IMR-90 (cell line): ENCODE measurements at regions not wholly inside any gene's neighbourhood (a gene's known extent, or its start where the extent isn't known, plus 50 kb on each side); places are given as distances from the start of the nearest gene placed in this dataset.

Source experiments
- ATAC-seq: fragments of 200-7000 bp; cut with Tn5 transposase; 2 replicates; pipeline ENCODE4 v1.9.1; 2020; ENCODE audit warnings: low read depth, mild to moderate bottlenecking, moderate library complexity
- BruUV-seq: library from RNA; stranded (reverse); fragments of 400-500 nt; replicated peaks from 2 replicates; lab custom pipeline; 2021; lab: Mats Ljungman, UMichigan
- CTCF ChIA-PET: fragments of 300-600 bp; formaldehyde crosslinking; extraction: SDS; loops from one replicate; lab custom pipeline; 2021; ENCODE audit warnings: antibody characterized with exemption; lab: Yijun Ruan, JAX
- POLR2A ChIA-PET: fragments of 300-600 bp; sonication (Branson Sonifier 250); formaldehyde crosslinking; loops from one replicate; lab custom pipeline; 2022; ENCODE audit warnings: antibody characterized with exemption; ENCODE audit not compliant: unreplicated experiment; lab: Charles Lee
- DNase-seq: peaks from one replicate; pipeline ENCODE4 v3.0.0; 2013
- H2AFZ ChIP-seq: replicated peaks from 2 replicates; pipeline ENCODE3; 2013; ENCODE audit warnings: low read length, mild to moderate bottlenecking; ENCODE audit not compliant: poor library complexity
- H2AK5ac ChIP-seq: 2 replicates; pipeline ENCODE4 v1.6.1; 2013; ENCODE audit warnings: low read depth, low read length, inconsistent platforms
- H2AK9ac ChIP-seq: replicated peaks from 2 replicates; pipeline ENCODE3; 2013; ENCODE audit warnings: mild to moderate bottlenecking, low read depth, low read length, moderate library complexity; ENCODE audit not compliant: poor library complexity
- H2BK120ac ChIP-seq: 2 replicates; pipeline ENCODE4 v1.6.1; 2013; ENCODE audit warnings: low read depth, low read length, inconsistent platforms
- H2BK15ac ChIP-seq: 3 replicates; pipeline ENCODE4 v1.6.1; 2013; ENCODE audit warnings: low read depth, low read length, inconsistent platforms
- H2BK20ac ChIP-seq: 2 replicates; pipeline ENCODE4 v1.6.1; 2013; ENCODE audit warnings: low read depth, mild to moderate bottlenecking, inconsistent platforms, low read length, moderate library complexity
- H2BK5ac ChIP-seq: 2 replicates; pipeline ENCODE4 v1.6.1; 2013; ENCODE audit warnings: mild to moderate bottlenecking, low read depth, low read length, inconsistent platforms; ENCODE audit not compliant: poor library complexity, severe bottlenecking
- H3K14ac ChIP-seq: replicated peaks from 2 replicates; pipeline ENCODE4 v1.6.1; 2013; ENCODE audit warnings: low read depth, low read length, inconsistent platforms
- H3K18ac ChIP-seq: 2 replicates; pipeline ENCODE4 v1.6.1; 2013; ENCODE audit warnings: low read depth, low read length, control low read depth
- H3K23ac ChIP-seq: 2 replicates; pipeline ENCODE4 v1.6.1; 2013; ENCODE audit warnings: low read depth, low read length, inconsistent platforms
- H3K27ac ChIP-seq: 2 replicates; pipeline ENCODE4 v1.5.1; 2013; ENCODE audit warnings: mild to moderate bottlenecking, control low read depth, low read length; ENCODE audit not compliant: insufficient read depth
- H3K27me3 ChIP-seq: 2 replicates; pipeline ENCODE4 v1.6.1; 2013; ENCODE audit warnings: low read length; ENCODE audit not compliant: control insufficient read depth, insufficient read depth
- H3K36me3 ChIP-seq: 2 replicates; pipeline ENCODE4 v1.6.1; 2013; ENCODE audit warnings: low read length, mixed read lengths; ENCODE audit not compliant: control insufficient read depth, insufficient read depth
- H3K4ac ChIP-seq: 2 replicates; pipeline ENCODE4 v1.6.1; 2013; ENCODE audit warnings: low read depth, low read length, inconsistent platforms
- H3K4me1 ChIP-seq: 2 replicates; pipeline ENCODE4 v1.6.1; 2013; ENCODE audit warnings: low read length, mixed read lengths; ENCODE audit not compliant: control insufficient read depth, insufficient read depth
- H3K4me2 ChIP-seq: 2 replicates; pipeline ENCODE4 v1.6.1; 2013; ENCODE audit warnings: low read depth, mild to moderate bottlenecking, control low read depth, low read length, moderate library complexity
- H3K4me3 ChIP-seq: 2 replicates; pipeline ENCODE4 v1.5.1; 2013; ENCODE audit warnings: low read depth, mild to moderate bottlenecking, control low read depth, low read length, moderate library complexity; ENCODE audit not compliant: insufficient read depth
- H3K56ac ChIP-seq: 2 replicates; pipeline ENCODE4 v1.6.1; 2013; ENCODE audit warnings: low read length, inconsistent platforms; ENCODE audit not compliant: insufficient read depth; ENCODE audit errors: extremely low read depth
- H3K79me1 ChIP-seq, 2 experiments: 2 replicates each; pipeline ENCODE4 v1.6.1; 2013; ENCODE audit warnings: low read length in 2 of 2, inconsistent platforms in 1 of 2, low read depth in 1 of 2
- H3K9ac ChIP-seq: 2 replicates; pipeline ENCODE4 v1.6.1; 2013; ENCODE audit warnings: low read depth, low read length, control low read depth
- H3K9me1 ChIP-seq: 2 replicates; pipeline ENCODE4 v1.6.1; 2013; ENCODE audit warnings: low read length, inconsistent platforms; ENCODE audit not compliant: insufficient read depth
- H3K9me3 ChIP-seq: 2 replicates; pipeline ENCODE4 v1.6.1; 2013; ENCODE audit warnings: low read length; ENCODE audit not compliant: control insufficient read depth, insufficient read depth
- H4K20me1 ChIP-seq: 2 replicates; pipeline ENCODE4 v1.6.1; 2013; ENCODE audit warnings: low read length, inconsistent platforms; ENCODE audit not compliant: insufficient read depth
- H4K5ac ChIP-seq: 2 replicates; pipeline ENCODE4 v1.6.1; 2013; ENCODE audit warnings: mild to moderate bottlenecking, low read depth, low read length, control low read depth
- H4K8ac ChIP-seq, 2 experiments: 2 replicates each; pipeline ENCODE4 v1.6.1; 2013; ENCODE audit warnings: low read depth in 2 of 2, low read length in 2 of 2, control low read depth in 1 of 2, inconsistent platforms in 1 of 2
- H4K91ac ChIP-seq: 2 replicates; pipeline ENCODE4 v1.6.1; 2013; ENCODE audit warnings: low read depth, low read length, inconsistent platforms; ENCODE audit not compliant: insufficient read depth
- CEBPB ChIP-seq: IDR thresholded peaks from 2 replicates; pipeline ENCODE4 v1.6.1; 2012; ENCODE audit warnings: low read depth, low read length, improper control_type of control experiment
- POLR2A ChIP-seq: IDR thresholded peaks from 2 replicates; pipeline ENCODE4 v1.6.1; 2012; ENCODE audit warnings: mild to moderate bottlenecking, low read depth, low read length
- RCOR1 ChIP-seq: IDR thresholded peaks from 2 replicates; pipeline ENCODE4 v1.6.1; 2012; ENCODE audit warnings: mild to moderate bottlenecking, low read length, improper control_type of control experiment; ENCODE audit not compliant: insufficient replicate concordance
- RFX5 ChIP-seq: IDR thresholded peaks from 2 replicates; pipeline ENCODE4 v1.8.0; 2012; ENCODE audit warnings: low read depth, mild to moderate bottlenecking, low read length, moderate library complexity
- SMC3 ChIP-seq: fragments of 150-350 bp; IDR thresholded peaks from 2 replicates; pipeline ENCODE4 v1.6.1; 2016; ENCODE audit warnings: low read depth, mild to moderate bottlenecking, antibody characterized with exemption, low read length, moderate library complexity
- WGBS, 2 experiments: methylation state at CpG; one replicate each; pipeline versions ENCODE4 v1.1.5 to v1.1.7; 2013; ENCODE audit warnings: missing lambda C conversion rate in 2 of 2; ENCODE audit not compliant: insufficient read length in 1 of 2; ENCODE audit errors: extremely low coverage in 2 of 2; 5-methylcytosine and 5-hydroxymethylcytosine counted together
- dilution Hi-C: fragments of 300-500 bp; cut with HindIII; formaldehyde crosslinking; loops from one replicate; pipeline ENCODE4 v1.14.3; 2018; ENCODE audit warnings: low sequenced_read_pairs; ENCODE audit not compliant: unreplicated experiment
- in situ Hi-C: fragments of 300-500 bp; cut with MboI; formaldehyde crosslinking; loops from 3 replicates; pipeline ENCODE4 v1.14.3; 2019; ENCODE audit warnings: low sequenced_read_pairs, inconsistent platforms, mixed read lengths
- intact Hi-C: fragments of 100-400 bp; cut with micrococcal nuclease; formaldehyde crosslinking; loops from 2 replicates; pipeline ENCODE4 v1.10.0; 2022
- TF ChIP-seq, protein P1 (sequence below): conservative IDR thresholded peaks from 2 replicates; pipeline ENCODE4 v1.5.1; 2012; ENCODE audit warnings: mild to moderate bottlenecking, low read depth, low read length, improper control_type of control experiment
- TF ChIP-seq, protein P2 (sequence below): fragments of 150-350 bp; IDR thresholded peaks from 2 replicates; pipeline ENCODE4 v1.6.1; 2017; ENCODE audit warnings: mild to moderate bottlenecking, antibody characterized with exemption, low read length, low read depth
- TF ChIP-seq, protein P3 (sequence below): fragments of 150-350 bp; IDR thresholded peaks from 2 replicates; pipeline ENCODE4 v1.6.1; 2016; ENCODE audit warnings: low read depth, mild to moderate bottlenecking, low read length, moderate library complexity, borderline replicate concordance

DNA sequence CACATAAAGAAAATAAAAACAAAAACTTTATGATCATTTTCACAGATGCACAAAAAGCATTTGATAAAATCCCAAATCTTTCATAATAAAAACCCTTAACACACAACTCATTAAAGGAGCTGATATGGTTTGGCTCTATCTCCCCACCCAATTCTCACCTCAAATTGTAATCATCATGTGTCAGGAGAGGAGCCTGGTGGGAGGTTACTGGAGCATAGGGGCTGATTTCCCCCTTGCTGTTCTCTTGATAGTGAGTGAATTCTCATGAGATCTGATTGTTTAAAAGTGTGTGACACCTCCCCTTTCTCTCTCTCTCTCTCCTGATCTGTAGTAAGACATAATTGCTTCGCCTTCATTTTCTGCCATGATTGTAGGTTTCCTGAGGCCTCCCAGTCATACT, 790.7 kb downstream of the C12orf50 start:
- Histone ChIP-seq H3K4me2 (no peak overlapping the region), H4K91ac (no peak overlapping the region), H2AK5ac (no peak overlapping the region), H3K27me3 (no peaks in the 10 kb centered on the region), H4K8ac (no peak overlapping the region), H3K9me1 (no peaks in the 10 kb centered on the region), H3K4me1 (no peaks in the 10 kb centered on the region), H3K23ac (no peak overlapping the region), H3K36me3 (no peaks in the 10 kb centered on the region), H3K14ac (no peak overlapping the region), H2BK15ac (no peak overlapping the region), H2AFZ (no peak overlapping the region), H3K27ac (no peak overlapping the region), H3K4ac (no peak overlapping the region), H2BK20ac (no peak overlapping the region), H3K9me3 (no peaks in the 10 kb centered on the region), H3K56ac (no peak overlapping the region), H3K9ac (no peak overlapping the region), H4K5ac (no peak overlapping the region), H2AK9ac (no peak overlapping the region), H3K18ac (no peak overlapping the region), H3K4me3 (no peak overlapping the region), H2BK120ac (no peak overlapping the region), H3K79me1 (no peaks in the 10 kb centered on the region), H2BK5ac (no peak overlapping the region), H4K20me1 (no peaks in the 10 kb centered on the region)
- POLR2A ChIA-PET: no interaction called here
- ATAC-seq (no peak), DNase-seq (no peak)
- dilution Hi-C loops: no loop called here
- in situ Hi-C loops: no loop called here
- BruUV-seq: no TSS peak
- TF ChIP-seq RFX5 (no peak), SMC3 (no peak), RCOR1 (no peak), CEBPB (no peak), POLR2A (no peak)
- TF ChIP-seq, protein P1, sequence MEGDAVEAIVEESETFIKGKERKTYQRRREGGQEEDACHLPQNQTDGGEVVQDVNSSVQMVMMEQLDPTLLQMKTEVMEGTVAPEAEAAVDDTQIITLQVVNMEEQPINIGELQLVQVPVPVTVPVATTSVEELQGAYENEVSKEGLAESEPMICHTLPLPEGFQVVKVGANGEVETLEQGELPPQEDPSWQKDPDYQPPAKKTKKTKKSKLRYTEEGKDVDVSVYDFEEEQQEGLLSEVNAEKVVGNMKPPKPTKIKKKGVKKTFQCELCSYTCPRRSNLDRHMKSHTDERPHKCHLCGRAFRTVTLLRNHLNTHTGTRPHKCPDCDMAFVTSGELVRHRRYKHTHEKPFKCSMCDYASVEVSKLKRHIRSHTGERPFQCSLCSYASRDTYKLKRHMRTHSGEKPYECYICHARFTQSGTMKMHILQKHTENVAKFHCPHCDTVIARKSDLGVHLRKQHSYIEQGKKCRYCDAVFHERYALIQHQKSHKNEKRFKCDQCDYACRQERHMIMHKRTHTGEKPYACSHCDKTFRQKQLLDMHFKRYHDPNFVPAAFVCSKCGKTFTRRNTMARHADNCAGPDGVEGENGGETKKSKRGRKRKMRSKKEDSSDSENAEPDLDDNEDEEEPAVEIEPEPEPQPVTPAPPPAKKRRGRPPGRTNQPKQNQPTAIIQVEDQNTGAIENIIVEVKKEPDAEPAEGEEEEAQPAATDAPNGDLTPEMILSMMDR: no peak
- TF ChIP-seq, protein P2, sequence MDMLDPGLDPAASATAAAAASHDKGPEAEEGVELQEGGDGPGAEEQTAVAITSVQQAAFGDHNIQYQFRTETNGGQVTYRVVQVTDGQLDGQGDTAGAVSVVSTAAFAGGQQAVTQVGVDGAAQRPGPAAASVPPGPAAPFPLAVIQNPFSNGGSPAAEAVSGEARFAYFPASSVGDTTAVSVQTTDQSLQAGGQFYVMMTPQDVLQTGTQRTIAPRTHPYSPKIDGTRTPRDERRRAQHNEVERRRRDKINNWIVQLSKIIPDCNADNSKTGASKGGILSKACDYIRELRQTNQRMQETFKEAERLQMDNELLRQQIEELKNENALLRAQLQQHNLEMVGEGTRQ: no peak
- TF ChIP-seq, protein P3, sequence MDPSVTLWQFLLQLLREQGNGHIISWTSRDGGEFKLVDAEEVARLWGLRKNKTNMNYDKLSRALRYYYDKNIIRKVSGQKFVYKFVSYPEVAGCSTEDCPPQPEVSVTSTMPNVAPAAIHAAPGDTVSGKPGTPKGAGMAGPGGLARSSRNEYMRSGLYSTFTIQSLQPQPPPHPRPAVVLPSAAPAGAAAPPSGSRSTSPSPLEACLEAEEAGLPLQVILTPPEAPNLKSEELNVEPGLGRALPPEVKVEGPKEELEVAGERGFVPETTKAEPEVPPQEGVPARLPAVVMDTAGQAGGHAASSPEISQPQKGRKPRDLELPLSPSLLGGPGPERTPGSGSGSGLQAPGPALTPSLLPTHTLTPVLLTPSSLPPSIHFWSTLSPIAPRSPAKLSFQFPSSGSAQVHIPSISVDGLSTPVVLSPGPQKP: no peak
- WGBS, 2 experiments: no CpG with 5 or more reads among the region's 1 CpG
- intact Hi-C loops: no loop called here
- CTCF ChIA-PET: no interaction called here
